GM20000 (cell line): ENCODE measurements at regions not wholly inside any gene's neighbourhood (a gene's known extent, or its start where the extent isn't known, plus 50 kb on each side); places are given as distances from the start of the nearest gene placed in this dataset.

Experiments
- DNase-seq: peaks from one replicate; pipeline ENCODE4 v3.0.0; 2012; ENCODE audit warnings: low spot score
- TF ChIP-seq, protein P1 (sequence below): IDR thresholded peaks from 2 replicates; pipeline ENCODE4 v1.5.1; 2012; ENCODE audit warnings: mild to moderate bottlenecking, control low read depth; ENCODE audit errors: extremely low read depth, missing control alignments

DNA sequence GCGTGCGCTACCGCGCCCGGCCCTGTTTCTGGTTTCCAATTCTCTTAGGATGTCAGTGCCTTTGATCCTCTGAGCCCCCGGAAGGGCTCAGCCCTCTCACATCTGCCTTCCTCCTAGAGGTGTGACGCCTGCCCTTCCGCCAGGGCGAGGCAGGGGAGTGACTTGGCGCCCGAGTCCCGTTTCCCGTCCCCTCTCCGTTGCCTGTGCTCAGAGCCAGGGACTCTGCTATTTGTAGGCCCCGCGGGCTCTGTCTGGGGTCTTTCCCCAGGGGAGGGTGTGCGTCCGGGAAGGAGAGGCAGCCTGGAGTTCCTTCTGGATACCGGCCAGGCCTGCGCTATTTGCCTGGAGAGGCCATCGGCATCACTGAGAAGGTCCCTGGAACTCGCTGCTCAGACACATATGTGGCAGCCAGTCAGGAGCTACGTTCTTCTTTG lies 103.7 kb upstream of the TAF1B start:
- DNase-seq = peak; percentile 35
- TF ChIP-seq, protein P1, sequence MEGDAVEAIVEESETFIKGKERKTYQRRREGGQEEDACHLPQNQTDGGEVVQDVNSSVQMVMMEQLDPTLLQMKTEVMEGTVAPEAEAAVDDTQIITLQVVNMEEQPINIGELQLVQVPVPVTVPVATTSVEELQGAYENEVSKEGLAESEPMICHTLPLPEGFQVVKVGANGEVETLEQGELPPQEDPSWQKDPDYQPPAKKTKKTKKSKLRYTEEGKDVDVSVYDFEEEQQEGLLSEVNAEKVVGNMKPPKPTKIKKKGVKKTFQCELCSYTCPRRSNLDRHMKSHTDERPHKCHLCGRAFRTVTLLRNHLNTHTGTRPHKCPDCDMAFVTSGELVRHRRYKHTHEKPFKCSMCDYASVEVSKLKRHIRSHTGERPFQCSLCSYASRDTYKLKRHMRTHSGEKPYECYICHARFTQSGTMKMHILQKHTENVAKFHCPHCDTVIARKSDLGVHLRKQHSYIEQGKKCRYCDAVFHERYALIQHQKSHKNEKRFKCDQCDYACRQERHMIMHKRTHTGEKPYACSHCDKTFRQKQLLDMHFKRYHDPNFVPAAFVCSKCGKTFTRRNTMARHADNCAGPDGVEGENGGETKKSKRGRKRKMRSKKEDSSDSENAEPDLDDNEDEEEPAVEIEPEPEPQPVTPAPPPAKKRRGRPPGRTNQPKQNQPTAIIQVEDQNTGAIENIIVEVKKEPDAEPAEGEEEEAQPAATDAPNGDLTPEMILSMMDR = no peak

DNA sequence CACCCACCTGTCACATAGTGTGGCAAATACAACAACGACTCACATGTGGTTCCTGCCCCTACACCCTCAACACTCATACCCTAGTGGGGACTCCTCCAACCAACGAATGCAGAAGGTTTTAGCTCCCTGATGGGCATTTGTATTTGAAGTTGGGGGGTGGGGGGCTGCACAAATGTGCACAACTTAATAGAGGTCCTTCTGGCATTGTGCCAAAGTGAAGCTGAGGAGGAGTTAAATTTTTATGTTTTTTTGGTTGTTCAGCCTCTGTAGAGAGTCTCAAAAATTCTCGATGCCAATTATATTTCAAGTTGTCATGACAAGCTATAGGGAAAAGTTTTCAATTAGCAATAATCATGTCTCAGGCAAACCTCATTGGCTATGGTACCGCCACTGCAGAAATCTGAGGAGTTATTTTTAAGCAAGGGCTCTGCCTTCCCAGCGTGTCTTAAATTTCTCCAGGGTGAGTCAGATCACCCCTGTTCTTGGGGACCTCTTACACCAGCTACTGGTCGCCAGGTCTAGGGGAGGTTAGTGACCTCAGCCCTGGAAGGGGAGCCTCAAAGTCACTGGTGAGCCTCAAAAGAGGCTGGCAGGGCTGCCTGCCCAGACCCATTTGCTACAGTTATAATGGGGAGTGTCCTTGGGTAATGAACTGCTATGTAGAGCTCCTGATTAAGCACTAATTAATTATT lies 102.7 kb upstream of the TAF1B start:
- TF ChIP-seq, protein P1 = no peak
- DNase-seq = no peak

DNA sequence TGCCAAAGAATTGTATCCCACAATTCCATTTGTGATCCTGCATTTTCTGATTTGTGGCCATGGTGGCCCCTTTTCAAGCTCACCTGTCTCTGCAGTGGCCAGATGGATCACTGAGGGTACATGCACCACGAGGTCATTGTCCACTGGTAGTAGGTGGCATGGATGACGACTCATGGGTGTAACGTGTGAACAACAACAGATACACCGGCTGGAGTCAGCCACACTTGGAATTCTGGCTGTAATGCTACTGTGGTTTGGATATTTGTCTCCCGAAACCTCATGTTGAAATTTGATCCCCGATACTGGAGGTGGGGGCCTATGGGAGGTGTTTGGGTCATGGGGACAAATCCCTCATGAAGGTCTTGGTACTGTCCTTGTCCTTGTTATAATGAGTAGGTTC lies 102.2 kb upstream of the TAF1B start:
- TF ChIP-seq, protein P1 = no peak
- no peak for DNase-seq

DNA sequence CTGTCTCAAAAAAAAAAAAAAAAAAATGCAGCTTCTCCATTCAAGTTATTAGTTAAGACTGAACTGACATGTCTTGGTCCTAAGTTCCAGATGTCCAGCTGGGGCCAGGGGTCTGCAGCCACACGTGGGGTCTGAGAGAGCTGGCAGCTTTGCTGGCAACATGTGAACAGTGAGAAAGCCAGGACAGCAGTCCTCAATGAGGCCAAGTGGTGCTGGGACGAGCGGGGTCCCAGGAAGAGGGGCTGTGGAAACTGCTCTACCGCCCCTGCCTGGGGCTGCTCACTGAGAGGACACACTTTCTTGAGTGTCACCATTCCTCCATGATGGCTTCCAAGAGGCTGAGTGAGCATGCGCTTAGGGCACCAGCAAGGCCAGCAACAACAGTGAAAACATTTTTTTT lies 100.7 kb upstream of the TAF1B start:
- TF ChIP-seq, protein P1 = no peak
- no peak for DNase-seq

DNA sequence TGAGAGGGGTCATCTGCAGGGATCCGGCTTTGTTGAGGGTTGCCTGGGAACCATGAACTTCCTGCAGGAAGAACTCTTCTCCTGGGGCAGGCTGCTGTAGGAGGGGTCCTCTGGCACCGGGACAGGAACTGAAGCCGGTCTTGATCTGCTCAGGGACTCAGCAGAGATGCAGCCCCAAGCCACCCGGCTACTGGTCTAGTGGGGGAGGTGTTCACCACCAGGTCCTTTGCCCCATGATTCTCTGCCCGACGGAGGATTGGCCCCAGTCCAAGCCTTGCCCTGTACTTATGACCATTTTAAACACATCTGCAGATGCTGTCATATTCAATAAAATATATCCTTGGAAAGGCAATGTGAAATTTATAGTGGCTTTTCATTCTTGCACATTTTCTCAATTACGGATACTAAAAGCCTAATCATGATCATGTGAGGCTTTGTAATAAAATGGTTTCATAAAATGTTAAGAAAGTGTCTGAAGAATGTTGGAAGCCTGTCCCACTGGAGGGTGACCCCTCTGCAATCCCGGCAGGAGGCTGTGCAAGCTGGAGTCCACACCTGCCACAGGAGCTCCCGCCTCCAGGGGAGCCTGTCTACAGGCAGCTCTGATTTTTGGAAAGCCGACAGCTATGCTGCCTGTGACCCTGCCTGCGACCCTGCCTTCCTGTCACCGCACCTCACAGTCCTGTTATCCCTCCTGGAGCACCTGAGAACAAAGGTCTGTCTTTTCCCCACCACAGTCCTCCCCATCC lies 98.8 kb upstream of the TAF1B start:
- DNase-seq = no peak
- TF ChIP-seq, protein P1 = no peak

DNA sequence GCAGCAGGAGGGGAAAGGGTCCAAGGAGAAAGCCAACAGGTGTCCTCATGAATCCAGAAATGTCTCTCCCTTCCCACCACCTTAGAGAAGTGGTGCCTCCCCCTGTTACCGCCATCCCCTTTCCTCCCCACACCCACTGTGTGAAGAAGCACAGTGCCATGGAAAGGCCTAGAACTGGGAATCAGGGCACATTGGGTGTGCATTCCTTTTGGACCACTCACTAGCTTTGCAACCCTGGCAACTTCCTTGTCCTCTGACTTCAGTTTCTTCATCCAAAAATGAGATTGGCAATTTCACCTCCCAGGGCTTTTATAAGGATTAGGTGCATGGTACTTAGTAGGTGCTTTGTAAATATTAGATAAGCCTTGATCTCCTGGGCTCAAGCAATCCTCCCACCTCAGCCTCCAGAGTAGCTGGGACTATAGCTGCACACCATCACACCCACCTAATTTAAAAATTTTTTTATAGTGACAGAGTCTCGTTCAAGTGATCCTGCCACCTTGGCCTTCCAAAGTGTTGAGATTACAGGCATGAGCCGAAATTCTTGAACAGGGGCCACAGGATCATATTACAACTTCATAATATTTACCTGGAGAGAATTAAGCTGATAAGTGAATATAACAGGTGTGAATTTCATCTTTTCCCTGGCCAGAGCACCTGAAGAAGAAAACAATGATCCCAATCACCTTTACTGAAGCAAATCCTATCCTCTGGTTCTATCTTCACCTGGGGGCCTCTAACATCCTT lies 97.9 kb upstream of the TAF1B start:
- TF ChIP-seq, protein P1 = no peak
- no peak for DNase-seq

DNA sequence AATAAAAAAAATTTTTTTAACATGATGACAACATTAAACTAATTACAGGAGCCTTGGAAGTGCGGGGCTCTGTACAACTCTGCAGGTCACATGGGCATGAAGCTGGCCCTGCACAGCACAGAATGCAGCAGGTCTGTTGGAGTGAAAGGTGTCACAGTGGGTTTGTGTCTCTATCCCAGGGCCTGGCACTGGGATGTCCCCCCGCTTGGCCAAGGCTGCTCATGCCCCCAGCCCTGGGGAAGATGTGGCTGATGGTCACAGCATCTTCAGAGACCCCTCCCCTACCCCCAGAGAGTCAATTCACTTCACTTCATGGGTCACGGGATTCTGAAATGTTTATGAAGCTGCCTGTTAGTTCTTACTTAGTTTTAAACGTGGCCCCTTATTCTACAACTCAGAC lies 95.9 kb upstream of the TAF1B start:
- TF ChIP-seq, protein P1 = no peak
- no peak for DNase-seq
